PC-9 (cell line): ENCODE measurements at regions not wholly inside any gene's neighbourhood (a gene's known extent, or its start where the extent isn't known, plus 50 kb on each side); places are given as distances from the start of the nearest gene placed in this dataset.

Experiments used
- BruUV-seq: library from RNA; stranded (reverse); fragments of 400-500 nt; replicated peaks from 2 replicates; lab custom pipeline; 2021; lab: Mats Ljungman, UMichigan
- CTCF ChIA-PET: fragments of 300-600 bp; sonication (Branson Sonifier 250); formaldehyde crosslinking; loops from one replicate; lab custom pipeline; 2022; ENCODE audit warnings: antibody characterized with exemption; lab: Charles Lee
- POLR2A ChIA-PET: fragments of 300-600 bp; sonication (Branson Sonifier 250); formaldehyde crosslinking; loops from one replicate; lab custom pipeline; 2022; ENCODE audit warnings: antibody characterized with exemption; ENCODE audit not compliant: unreplicated experiment; lab: Charles Lee
- DNase-seq, 2 experiments: peaks; one replicate each; pipeline versions ENCODE4 v3.0.0 to v3.0.0-alpha.2; 2015 to 2022; ENCODE audit warnings: mixed read lengths in 1 of 2
- H2AFZ ChIP-seq: fragments of 200-600 bp; sonication (generic); 2 replicates; pipeline ENCODE4 v1.8.1; 2017; ENCODE audit warnings: antibody characterized with exemption
- H3F3A ChIP-seq: fragments of 200-600 bp; sonication (generic); 2 replicates; pipeline ENCODE4 v1.8.1; 2017; ENCODE audit warnings: antibody characterized with exemption, mild to moderate bottlenecking, low read depth; ENCODE audit not compliant: insufficient read depth
- H3K27ac ChIP-seq: fragments of 200-600 bp; sonication (generic); 2 replicates; pipeline ENCODE4 v1.6.1; 2016; ENCODE audit warnings: mixed run types
- H3K27me3 ChIP-seq: fragments of 200-600 bp; sonication (generic); 2 replicates; pipeline ENCODE4 v1.6.1; 2016; ENCODE audit warnings: low read depth, mixed run types; ENCODE audit not compliant: insufficient read depth
- H3K36me3 ChIP-seq: fragments of 200-600 bp; sonication (generic); 2 replicates; pipeline ENCODE4 v1.6.1; 2016; ENCODE audit warnings: low read depth, mixed run types
- H3K4me1 ChIP-seq: fragments of 200-600 bp; sonication (generic); replicated peaks from 2 replicates; pipeline ENCODE4 v1.6.1; 2016; ENCODE audit warnings: mixed run types; ENCODE audit not compliant: insufficient read depth
- H3K4me2 ChIP-seq: fragments of 200-600 bp; sonication (generic); 2 replicates; pipeline ENCODE4 v1.6.1; 2017; ENCODE audit warnings: mixed run types
- H3K4me3 ChIP-seq: fragments of 200-600 bp; sonication (generic); 2 replicates; pipeline ENCODE4 v1.6.1; 2016; ENCODE audit warnings: mixed run types
- H3K79me2 ChIP-seq: fragments of 200-600 bp; sonication (generic); 2 replicates; pipeline ENCODE4 v1.6.1; 2017; ENCODE audit warnings: low read depth, mixed run types
- H3K9me2 ChIP-seq: fragments of 200-600 bp; sonication (generic); 2 replicates; pipeline ENCODE4 v1.8.1; 2017; ENCODE audit warnings: mild to moderate bottlenecking; ENCODE audit not compliant: insufficient read depth
- H3K9me3 ChIP-seq: fragments of 200-600 bp; sonication (generic); 2 replicates; pipeline ENCODE4 v1.8.1; 2016; ENCODE audit warnings: low read depth; ENCODE audit not compliant: insufficient read depth
- H4K20me1 ChIP-seq: fragments of 200-600 bp; sonication (generic); 2 replicates; pipeline ENCODE4 v1.8.1; 2017; ENCODE audit not compliant: insufficient read depth
- EZH2 ChIP-seq: fragments of 200-600 bp; sonication (generic); IDR thresholded peaks from 2 replicates; pipeline ENCODE4 v1.8.0; 2017; ENCODE audit warnings: antibody characterized with exemption, low read depth
- intact Hi-C: fragments of 100-400 bp; cut with micrococcal nuclease; formaldehyde crosslinking; loops from one replicate; pipeline ENCODE4 v1.10.0; 2022; ENCODE audit not compliant: unreplicated experiment
- TF ChIP-seq, protein P1 (sequence below): fragments of 200-600 bp; sonication (generic); conservative IDR thresholded peaks from 2 replicates; pipeline ENCODE4 v1.6.1; 2017; ENCODE audit warnings: mixed run types, antibody characterized with exemption, mild to moderate bottlenecking, moderate library complexity

DNA sequence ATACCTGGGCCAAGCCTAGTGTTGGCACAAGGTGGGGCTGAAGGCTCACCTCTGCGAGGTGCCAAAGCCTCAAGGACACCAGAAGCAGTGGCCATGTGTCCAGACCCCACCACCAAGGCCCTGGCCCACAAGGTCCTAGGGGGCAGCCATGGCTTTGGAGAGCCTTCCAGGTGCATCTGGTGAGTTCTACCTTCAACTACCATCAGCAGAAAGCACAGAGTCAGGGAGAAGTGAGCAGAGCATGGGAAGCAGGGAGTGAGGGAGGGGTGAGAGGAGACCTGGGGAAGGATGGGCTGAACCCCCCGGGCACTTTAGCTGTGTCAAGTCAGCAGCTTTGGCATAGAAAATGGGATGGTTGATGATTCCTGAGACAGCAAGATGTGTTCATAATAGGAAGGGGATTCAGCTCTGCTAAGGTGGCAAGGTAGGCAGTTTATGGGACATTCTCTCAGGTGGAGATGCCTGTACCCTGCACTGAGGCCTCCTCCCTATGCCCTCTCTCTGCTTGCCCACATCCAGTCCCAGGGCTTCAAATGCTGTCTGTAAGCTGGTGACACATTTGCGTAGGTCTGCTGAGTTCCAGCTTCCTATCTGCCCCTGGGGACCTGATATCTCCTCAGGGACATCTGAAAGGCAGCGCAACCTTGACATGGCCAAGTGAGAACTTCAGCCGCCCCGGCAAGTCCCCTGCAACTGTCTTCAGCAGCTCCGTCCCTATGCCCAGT, 83.4 kb upstream of the RGPD5 start:
- Histone ChIP-seq H3K79me2 (no peaks in the 10 kb centered on the region), H3K27ac (no peak overlapping the region), H3K4me3 (no peak overlapping the region), H3K4me1 (no peaks in the 10 kb centered on the region), H3K4me2 (no peak overlapping the region), H3K36me3 (no peaks in the 10 kb centered on the region), H2AFZ (no peak overlapping the region), H3K27me3 (no peaks in the 10 kb centered on the region), H3K9me3 (no peaks in the 10 kb centered on the region), H4K20me1 (no peaks in the 10 kb centered on the region), H3K9me2 (no peaks in the 10 kb centered on the region), H3F3A (peaks cover 5% of the 10 kb centered on the region; the same call in 1 of the 2 replicates)
- BruUV-seq = no TSS peak
- no peak for TF ChIP-seq EZH2
- TF ChIP-seq, protein P1, sequence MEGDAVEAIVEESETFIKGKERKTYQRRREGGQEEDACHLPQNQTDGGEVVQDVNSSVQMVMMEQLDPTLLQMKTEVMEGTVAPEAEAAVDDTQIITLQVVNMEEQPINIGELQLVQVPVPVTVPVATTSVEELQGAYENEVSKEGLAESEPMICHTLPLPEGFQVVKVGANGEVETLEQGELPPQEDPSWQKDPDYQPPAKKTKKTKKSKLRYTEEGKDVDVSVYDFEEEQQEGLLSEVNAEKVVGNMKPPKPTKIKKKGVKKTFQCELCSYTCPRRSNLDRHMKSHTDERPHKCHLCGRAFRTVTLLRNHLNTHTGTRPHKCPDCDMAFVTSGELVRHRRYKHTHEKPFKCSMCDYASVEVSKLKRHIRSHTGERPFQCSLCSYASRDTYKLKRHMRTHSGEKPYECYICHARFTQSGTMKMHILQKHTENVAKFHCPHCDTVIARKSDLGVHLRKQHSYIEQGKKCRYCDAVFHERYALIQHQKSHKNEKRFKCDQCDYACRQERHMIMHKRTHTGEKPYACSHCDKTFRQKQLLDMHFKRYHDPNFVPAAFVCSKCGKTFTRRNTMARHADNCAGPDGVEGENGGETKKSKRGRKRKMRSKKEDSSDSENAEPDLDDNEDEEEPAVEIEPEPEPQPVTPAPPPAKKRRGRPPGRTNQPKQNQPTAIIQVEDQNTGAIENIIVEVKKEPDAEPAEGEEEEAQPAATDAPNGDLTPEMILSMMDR = no peak
- intact Hi-C loops = no loop called here
- DNase-seq = no peak
- ChIA-PET POLR2A (no interaction called here), CTCF (no interaction called here)

DNA sequence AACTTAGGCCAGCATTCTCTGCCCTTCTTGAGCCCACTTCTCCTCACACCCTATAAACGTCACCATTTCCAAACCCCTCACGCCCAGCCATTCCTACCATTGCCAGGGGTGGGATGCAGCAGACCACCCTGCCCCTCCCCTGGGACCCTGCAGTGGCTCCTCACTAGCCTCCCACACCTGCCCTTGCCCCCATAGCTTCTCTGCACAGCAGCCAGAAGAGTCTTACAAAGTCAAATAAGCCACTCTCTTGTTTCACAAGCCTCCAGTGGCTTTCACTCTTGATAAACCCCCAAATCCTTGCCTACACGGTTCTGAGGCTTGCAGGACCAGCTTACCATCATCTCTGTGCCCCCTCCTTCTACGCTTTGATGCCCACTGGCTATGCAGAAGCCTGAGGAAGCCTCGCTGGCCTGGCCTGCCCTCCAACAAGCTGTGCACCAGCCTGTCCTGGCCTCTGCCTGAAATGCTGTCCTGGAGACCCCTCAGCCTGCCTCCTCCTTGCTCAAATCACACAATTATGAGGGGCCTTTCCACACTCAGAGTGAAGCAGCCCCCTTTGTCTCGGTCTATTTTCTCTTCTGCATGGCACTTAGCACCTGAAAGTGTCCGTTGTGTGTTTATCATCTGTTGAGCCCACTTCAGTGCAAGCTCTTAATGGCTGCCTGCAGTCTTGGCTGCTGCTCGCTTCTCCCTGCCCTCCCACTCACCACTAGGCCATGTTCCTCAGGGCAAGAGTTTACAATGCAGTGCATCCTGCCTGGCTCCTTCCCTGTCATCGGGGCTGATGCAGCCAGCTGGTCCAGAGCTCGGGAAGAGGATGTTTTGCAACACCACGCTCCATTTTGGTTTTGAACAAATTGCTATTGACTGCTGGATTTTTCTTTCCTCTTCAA, 82.6 kb upstream of the RGPD5 start:
- Histone ChIP-seq H3F3A (peaks cover 5% of the 10 kb centered on the region; the same call in 1 of the 2 replicates), H3K4me1 (no peaks in the 10 kb centered on the region), H3K4me2 (no peak overlapping the region), H3K9me2 (no peaks in the 10 kb centered on the region), H3K36me3 (no peaks in the 10 kb centered on the region), H3K27me3 (no peaks in the 10 kb centered on the region), H3K27ac (no peak overlapping the region), H3K79me2 (no peaks in the 10 kb centered on the region), H3K9me3 (no peaks in the 10 kb centered on the region), H2AFZ (no peak overlapping the region), H4K20me1 (no peaks in the 10 kb centered on the region), H3K4me3 (no peak overlapping the region)
- POLR2A ChIA-PET = interaction anchor here (0.7 kb wide), 1 partner anchor 96 kb away, joined by 5 read pairs; no protein-coding TSS in a partner anchor
- intact Hi-C loops = no loop called here
- CTCF ChIA-PET = no interaction called here
- DNase-seq = no peak
- TF ChIP-seq, protein P1 = no peak
- no peak for TF ChIP-seq EZH2
- BruUV-seq = no TSS peak

DNA sequence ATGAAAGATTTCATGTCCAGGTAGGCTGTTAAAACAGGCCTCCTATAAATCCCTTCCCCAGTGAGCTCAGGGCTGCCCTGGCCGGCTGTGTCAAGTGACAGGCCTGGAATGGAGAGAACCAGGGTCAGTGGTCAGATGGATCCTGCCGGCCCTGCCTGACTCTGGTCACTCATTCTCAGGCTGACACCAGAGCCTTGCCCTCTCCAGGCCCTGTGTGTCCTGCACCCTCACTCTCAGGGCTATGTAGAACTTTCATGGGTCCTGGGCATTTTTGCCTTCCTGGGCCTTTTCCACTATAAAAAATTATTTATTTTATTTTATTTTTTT, 82.0 kb upstream of the RGPD5 start:
- Histone ChIP-seq H3F3A (peaks cover 5% of the 10 kb centered on the region; the same call in 1 of the 2 replicates), H3K9me2 (no peaks in the 10 kb centered on the region), H4K20me1 (no peaks in the 10 kb centered on the region), H3K36me3 (no peaks in the 10 kb centered on the region), H3K4me1 (no peaks in the 10 kb centered on the region), H3K27ac (no peak overlapping the region), H3K79me2 (no peaks in the 10 kb centered on the region), H3K4me2 (no peak overlapping the region), H3K27me3 (no peaks in the 10 kb centered on the region), H3K9me3 (no peaks in the 10 kb centered on the region), H3K4me3 (no peak overlapping the region), H2AFZ (no peak overlapping the region)
- POLR2A ChIA-PET = interaction anchor here (0.7 kb wide), 1 partner anchor 96 kb away, joined by 5 read pairs; no protein-coding TSS in a partner anchor
- TF ChIP-seq EZH2 = no peak
- TF ChIP-seq, protein P1 = no peak
- CTCF ChIA-PET = no interaction called here
- no peak for DNase-seq
- intact Hi-C loops = no loop called here
- no TSS peak for BruUV-seq
